Vagina (tissue), 2 donors: ENCODE measurements at regions not wholly inside any gene's neighbourhood (a gene's known extent, or its start where the extent isn't known, plus 50 kb on each side); places are given as distances from the start of the nearest gene placed in this dataset.

ENCODE experiments used
- POLR2A ChIP-seq, 2 donors: fragments of 450-650 bp; IDR thresholded peaks; one replicate each; pipeline ENCODE4 v1.6.1; 2017; ENCODE audit warnings: antibody characterized with exemption in 2 of 2, mild to moderate bottlenecking in 2 of 2, moderate library complexity in 2 of 2
- TF ChIP-seq, protein P1 (sequence below), 3 experiments: fragments of 450-650 bp in 2 of 3; fragments of 200-600 bp in 1 of 3; sonication (generic) in 1 of 3; IDR thresholded peaks; one replicate each; pipeline ENCODE4 v1.5.1; 2017 to 2019; ENCODE audit warnings: antibody characterized with exemption in 3 of 3, mild to moderate bottlenecking in 2 of 3, moderate library complexity in 2 of 3

DNA sequence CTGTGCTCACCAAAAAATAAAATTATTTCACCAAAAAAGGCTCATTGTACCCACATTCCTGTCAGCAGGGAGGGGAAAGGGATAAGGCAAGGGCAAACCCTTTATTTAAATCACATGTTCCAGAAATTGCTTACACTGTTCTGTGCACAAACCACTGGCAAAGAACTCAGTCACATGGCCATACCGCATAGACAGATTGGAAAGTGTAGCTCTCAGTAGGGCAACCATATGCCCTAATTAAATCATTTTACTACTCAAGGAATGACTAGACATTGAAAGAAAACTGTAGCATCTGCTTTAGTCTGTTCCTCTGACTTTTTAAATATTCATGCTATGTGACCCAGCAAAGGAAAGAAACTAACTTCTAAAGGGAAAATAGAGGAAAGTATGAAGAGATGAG lies 119.2 kb upstream of the FAM241A start:
- TF ChIP-seq, protein P1, sequence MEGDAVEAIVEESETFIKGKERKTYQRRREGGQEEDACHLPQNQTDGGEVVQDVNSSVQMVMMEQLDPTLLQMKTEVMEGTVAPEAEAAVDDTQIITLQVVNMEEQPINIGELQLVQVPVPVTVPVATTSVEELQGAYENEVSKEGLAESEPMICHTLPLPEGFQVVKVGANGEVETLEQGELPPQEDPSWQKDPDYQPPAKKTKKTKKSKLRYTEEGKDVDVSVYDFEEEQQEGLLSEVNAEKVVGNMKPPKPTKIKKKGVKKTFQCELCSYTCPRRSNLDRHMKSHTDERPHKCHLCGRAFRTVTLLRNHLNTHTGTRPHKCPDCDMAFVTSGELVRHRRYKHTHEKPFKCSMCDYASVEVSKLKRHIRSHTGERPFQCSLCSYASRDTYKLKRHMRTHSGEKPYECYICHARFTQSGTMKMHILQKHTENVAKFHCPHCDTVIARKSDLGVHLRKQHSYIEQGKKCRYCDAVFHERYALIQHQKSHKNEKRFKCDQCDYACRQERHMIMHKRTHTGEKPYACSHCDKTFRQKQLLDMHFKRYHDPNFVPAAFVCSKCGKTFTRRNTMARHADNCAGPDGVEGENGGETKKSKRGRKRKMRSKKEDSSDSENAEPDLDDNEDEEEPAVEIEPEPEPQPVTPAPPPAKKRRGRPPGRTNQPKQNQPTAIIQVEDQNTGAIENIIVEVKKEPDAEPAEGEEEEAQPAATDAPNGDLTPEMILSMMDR (IDR thresholded peaks at IDR 0.05): no peak
- no peak for TF ChIP-seq POLR2A (IDR thresholded peaks at IDR 0.05)
